GM18499 (cell line): ENCODE measurements at regions not wholly inside any gene's neighbourhood (a gene's known extent, or its start where the extent isn't known, plus 50 kb on each side); places are given as distances from the start of the nearest gene placed in this dataset.
"Not testable (repeated sequence)": the region's sequence is repeated elsewhere in the genome, so short reads cannot be mapped to it uniquely, and the experiment has no call there.

ENCODE experiments used
- ATAC-seq: cut with Tn5 transposase; IDR thresholded peaks from one replicate; pipeline ENCODE4 v1.9.1; 2021; ENCODE audit warnings: moderate number of reproducible peaks; ENCODE audit not compliant: insufficient read depth, unreplicated experiment

DNA sequence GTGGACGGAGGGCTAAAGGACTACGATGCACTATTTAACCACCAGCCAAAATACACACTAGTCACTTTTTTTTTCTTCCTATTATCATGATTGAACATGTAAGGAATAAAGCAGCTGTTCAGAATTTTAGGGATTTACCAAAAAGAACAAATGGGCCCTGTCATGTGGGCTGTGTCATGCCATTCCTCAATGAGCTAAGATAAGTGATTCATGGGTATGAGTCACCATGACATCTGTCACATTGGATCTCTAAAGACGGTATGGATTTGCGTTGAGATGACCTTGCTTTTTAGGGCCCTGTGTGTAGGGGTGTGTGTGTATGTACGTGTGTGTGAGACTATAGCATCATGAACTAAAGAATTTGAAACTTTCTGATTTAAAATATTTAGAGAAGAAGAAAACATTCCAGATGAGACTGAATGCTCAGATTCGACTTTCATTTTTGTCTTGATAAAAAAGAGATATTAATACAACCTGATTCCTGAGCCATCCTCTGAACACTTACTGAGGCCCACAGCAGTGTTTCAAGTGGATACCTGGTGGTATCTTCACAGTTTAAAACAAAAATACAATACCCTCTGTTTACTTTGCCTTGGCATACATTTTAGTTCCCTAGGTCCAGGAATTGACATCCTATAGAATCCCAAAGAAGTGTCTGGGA, 246.1 kb upstream of the DUSP10 start:
- ATAC-seq = no peak

- no peak for ATAC-seq
These were observed 241.6 kb upstream of the DUSP10 start for GRCh38 chr1:221983444-221983843.

GRCh38 chr1:221981461-221981860, 239.6 kb upstream of the DUSP10 start:
- ATAC-seq = no peak

- no peak for ATAC-seq
These were observed 237.6 kb upstream of the DUSP10 start for GRCh38 chr1:221979444-221980032.

DNA sequence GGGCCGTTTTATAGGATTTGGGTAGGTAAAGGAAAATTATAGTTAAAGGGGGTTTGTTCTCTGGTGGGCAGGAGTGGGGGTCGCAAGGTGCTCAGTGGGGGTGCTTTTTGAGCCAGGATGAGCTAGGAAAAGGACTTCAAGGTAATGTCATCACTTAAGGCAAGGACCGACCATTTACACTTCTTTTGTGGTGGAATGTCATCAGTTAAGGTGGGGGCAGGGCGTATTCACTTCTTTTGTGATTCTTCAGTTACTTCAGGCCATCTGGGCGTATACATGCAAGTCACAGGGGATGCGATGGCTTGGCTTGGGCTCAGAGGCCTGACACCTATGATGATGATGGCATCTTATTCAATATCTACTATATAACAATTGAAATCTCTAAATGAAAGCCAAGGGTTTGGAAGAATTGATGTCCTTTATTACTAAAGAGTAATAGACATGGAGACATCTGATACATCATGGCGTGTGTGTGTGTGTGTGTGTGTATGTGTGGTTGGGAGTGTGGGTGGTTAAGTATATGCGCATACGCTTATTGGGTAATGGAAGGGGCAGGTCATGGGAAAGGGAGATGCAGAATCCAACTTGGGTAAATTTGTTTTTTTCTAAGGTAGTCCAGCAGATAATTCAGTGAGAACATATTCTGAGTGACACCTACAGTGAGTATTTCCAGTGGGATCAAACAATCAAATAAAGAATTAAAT, 236.9 kb upstream of the DUSP10 start:
- not testable (repeated sequence) for ATAC-seq

GRCh38 chr1:221973787-221974186, 231.9 kb upstream of the DUSP10 start:
- ATAC-seq = not testable (repeated sequence)

DNA sequence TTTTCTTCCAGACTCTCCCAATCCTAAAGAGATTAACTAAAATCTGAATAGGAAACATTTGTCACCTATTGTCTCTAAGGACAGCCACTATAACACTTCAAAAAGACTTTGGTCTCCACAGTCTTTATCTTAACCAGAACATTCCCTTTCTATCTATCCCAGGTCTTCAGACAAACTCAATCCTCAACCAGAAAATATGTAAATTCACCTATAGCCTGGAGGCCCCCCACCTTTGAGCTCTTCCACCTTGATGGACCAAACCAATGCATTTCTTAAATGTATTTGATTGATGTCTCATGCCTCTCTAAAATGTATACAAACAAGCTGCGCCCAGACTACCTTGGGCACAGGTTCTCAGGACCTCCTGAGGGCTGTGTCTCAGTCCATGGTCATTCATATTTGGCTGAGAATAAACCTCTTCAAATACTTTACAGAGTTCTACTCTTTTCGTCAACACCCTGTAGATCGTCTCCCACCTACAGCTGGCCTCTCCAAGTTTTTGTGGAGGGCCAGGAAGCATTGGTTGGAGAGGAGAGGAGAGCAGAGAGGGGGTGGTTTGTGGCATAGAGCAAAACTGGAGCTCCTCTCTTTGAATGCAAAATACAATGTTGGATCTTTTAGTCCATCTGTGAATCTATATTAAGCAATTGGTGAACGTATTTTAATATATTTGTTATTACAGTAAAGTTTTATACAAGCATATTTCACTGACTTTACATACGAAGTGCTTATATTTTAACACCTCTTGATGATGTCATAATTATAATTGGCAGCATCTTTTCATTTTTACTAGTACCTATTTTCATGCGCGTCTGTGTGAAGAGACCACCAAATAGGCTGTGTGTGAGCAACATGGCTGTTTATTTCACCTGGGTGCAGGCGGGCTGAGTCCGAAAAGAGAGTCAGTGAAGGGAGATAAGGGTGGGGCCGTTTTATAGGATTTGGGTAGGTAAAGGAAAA, 230.7 kb upstream of the DUSP10 start:
- ATAC-seq = no peak

DNA sequence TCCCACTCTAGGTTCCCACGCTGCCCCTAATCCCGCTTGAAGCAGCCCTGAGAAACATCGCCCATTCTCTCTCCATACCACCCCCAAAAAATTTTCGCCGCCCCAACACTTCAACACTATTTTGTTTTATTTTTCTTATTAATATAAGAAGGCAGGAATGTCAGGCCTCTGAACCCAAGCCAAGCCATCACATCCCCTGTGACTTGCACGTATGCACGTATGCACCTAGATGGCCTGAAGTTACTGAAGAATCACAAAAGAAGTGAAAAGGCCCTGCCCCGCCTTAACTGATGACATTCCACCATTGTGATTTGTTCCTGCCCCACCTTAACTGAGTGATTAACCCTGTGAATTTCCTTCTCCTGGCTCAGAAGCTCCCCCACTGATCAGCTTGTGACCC, 229.1 kb upstream of the DUSP10 start:
- not testable (repeated sequence) for ATAC-seq

DNA sequence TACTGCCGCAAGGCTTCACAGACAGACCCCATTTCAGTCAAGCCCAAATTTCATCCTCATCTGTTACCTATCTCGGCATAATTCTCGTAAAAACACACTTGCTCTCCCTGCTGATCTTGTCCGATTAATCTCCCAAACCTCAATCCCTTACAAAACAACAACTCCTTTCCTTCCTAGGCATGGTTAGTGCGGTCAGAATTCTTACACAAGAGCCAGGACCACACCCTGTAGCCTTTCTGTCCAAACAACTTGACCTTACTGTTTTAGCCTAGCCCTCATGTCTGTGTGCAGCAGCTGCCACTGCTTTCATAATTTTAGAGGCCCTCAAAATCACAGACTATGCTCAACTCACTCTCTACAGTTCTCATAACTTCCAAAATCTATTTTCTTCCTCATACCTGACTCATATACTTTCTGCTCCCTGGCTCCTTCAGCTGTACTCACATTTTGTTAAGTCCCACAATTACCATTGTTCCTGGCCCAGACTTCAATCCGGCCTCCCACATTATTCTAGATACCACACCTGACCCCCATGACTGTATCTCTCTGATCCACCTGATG, 227.5 kb upstream of the DUSP10 start:
- ATAC-seq = not testable (repeated sequence)

DNA sequence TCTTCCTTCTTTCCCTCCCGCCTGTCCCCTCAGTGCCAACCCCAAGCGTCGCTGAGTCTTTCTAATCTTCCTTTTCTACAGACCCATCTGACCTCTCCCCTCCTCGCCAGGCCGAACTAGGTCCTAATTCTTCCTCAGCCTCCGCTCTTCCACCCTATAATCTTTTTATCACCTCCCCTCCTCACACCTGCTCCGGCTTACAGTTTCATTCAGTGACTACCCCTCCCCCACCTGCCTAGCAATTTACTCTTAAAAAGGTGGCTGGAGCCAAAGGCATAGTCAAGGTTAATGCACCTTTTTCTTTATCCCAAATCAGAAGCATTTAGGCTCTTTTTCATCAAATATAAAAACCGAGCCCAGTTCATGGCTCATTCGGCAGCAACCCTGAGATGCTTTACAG, 225.6 kb upstream of the DUSP10 start:
- ATAC-seq = not testable (repeated sequence)

GRCh38 chr1:221966888-221967287, 225.0 kb upstream of the DUSP10 start:
- ATAC-seq = not testable (repeated sequence)

GRCh38 chr1:221965891-221966290, 224.0 kb upstream of the DUSP10 start:
- not testable (repeated sequence) for ATAC-seq

DNA sequence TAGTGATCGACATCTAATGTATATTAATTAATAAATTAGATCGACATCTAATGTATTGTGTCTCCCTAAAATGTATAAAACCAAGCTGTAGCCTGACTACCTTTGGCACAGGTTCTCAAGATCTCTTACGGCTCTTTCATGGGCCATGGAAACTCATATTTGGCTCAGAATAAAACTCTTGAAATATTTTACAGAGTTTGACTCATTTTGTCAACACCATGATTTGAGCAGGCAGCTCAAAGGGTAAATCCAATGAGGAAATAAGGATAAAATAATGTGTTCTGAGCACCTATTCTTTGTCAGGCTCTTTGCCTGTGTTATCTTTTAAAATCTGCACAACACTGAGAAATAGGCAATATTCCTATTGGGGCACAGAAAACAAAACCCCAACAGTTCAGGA, 223.4 kb upstream of the DUSP10 start:
- ATAC-seq = no peak

DNA sequence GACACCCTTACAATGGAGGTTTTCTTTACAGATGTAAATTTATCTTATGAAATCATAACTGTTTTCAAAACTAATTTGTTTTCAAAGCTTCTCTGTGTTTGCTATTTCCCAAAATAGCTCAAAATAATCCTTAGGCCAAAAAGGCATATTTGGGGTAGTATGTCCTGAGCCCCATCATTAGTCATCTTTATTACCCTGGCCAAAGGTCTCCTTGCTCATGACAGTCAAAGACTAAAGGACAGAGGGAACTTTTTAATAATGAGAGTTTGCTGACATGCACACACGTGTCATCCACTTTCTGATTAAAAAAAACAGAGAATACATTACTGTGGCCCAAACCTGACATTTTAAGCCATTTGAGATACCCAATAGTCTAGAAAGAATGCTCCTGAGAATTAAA, 221.9 kb upstream of the DUSP10 start:
- ATAC-seq = no peak

DNA sequence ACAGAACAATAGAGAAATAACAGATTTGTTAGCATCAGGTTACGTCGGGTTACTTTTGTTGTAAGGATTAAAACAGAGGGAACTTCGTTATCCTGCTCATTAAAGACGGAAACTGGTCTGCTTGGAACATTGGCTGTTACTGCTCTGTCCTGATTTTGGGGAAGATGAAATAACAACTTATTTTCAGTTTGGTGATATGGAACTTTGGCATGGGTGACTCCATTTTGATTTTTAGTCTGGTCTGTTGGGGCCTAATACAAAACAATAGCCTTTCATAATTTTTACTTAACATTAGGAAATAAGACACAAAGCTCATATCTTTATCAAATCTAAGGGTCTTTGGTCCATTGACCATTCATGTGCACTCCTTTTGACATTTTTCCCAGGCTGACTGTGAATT, 220.5 kb upstream of the DUSP10 start:
- ATAC-seq = no peak

DNA sequence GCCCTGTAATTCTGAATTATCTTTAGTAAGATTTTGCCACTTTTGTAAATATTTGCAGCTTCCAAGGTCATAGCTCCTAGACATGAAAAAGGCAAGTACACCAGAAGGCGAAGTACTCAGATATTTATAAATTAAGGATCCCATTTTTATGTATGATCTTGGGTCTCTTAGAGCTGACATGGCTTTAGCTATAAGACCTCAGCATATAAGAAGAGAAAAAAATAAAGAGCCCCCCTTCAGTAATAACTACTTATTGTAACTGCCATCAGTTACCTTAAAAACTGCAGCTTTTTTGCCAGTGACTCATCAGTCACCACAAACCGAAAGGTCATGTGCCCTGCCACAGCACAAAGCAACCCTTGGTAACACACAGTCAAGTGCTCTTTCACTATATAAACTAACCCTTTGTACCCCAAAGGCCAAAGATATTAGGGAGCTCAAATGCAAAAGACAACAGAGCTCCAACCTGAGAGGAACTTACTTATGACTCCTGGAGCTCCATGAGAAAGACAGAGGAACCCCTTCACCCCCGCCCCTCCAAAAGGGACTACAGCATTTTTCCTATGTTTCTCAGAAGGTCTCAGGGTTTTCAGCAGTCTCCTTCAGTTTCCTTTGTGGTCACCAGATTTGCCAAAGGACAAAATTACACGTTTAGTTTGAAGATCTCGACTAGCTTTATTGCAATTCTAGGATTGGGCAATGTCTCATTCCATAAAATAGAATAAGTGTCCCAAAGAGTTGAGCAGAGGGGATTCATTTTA, 219.8 kb upstream of the DUSP10 start:
- peak; percentile 97 for ATAC-seq

- not testable (repeated sequence) for ATAC-seq
These were observed 216.3 kb upstream of the DUSP10 start for GRCh38 chr1:221958161-221958562.

- not testable (repeated sequence) for ATAC-seq
These were observed 215.5 kb upstream of the DUSP10 start for GRCh38 chr1:221957350-221957749.

DNA sequence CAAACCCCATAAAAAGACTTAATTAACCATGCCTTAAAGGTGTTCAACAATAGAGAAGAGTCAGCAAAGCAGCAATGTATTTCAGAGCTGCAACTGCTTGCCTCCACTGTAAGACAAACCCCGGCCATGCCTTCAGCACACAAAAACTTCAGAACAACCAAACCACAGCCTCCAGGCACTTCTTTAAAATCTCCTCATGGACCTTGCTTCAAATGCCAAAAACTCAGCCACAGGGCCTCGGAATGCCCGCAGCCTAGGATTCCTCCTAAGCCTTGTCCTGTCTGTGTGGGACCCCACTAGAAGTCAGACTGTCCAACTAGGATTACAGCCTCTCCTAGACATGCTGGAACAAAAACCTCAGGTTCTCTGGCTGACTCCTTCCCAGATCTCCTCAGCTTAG, 208.1 kb upstream of the DUSP10 start:
- ATAC-seq = no peak
